MM.1S (cell line): ENCODE measurements at regions not wholly inside any gene's neighbourhood (a gene's known extent, or its start where the extent isn't known, plus 50 kb on each side); places are given as distances from the start of the nearest gene placed in this dataset.

Experiments used
- DNase-seq: peaks from one replicate; pipeline ENCODE4 v3.0.0-alpha.2; 2015
- H2AFZ ChIP-seq: fragments of 300-600 bp; sonication (generic); 2 replicates; pipeline ENCODE4 v1.6.0; 2016; ENCODE audit warnings: antibody characterized with exemption, low read length
- H3F3A ChIP-seq: fragments of 300-600 bp; sonication (generic); 2 replicates; pipeline ENCODE4 v1.6.1; 2016; ENCODE audit warnings: mild to moderate bottlenecking, antibody characterized with exemption, low read length, moderate library complexity, mixed read lengths; ENCODE audit not compliant: insufficient read depth
- H3K27ac ChIP-seq: fragments of 300-600 bp; sonication (generic); 2 replicates; pipeline ENCODE4 v1.5.1; 2016; ENCODE audit warnings: mild to moderate bottlenecking, low read length
- H3K27me3 ChIP-seq: fragments of 300-600 bp; sonication (generic); replicated peaks from 2 replicates; pipeline ENCODE4 v1.6.0; 2016; ENCODE audit warnings: low read length; ENCODE audit not compliant: insufficient read depth
- H3K36me3 ChIP-seq: fragments of 300-600 bp; sonication (generic); replicated peaks from 2 replicates; pipeline ENCODE4 v1.6.1; 2016; ENCODE audit warnings: mild to moderate bottlenecking, low read length, mixed read lengths; ENCODE audit not compliant: insufficient read depth
- H3K4me1 ChIP-seq: fragments of 300-600 bp; sonication (generic); 2 replicates; pipeline ENCODE4 v1.6.1; 2016; ENCODE audit warnings: low read length, mixed read lengths
- H3K4me2 ChIP-seq: fragments of 300-600 bp; sonication (generic); 2 replicates; pipeline ENCODE4 v1.6.0; 2016; ENCODE audit warnings: low read depth, low read length
- H3K4me3 ChIP-seq: fragments of 300-600 bp; sonication (generic); 2 replicates; pipeline ENCODE4 v1.5.1; 2016; ENCODE audit warnings: low read length, mixed read lengths
- H3K79me2 ChIP-seq: fragments of 300-600 bp; sonication (generic); 2 replicates; pipeline ENCODE4 v1.6.1; 2016; ENCODE audit warnings: mixed run types, low read length, mixed read lengths
- H3K9ac ChIP-seq: fragments of 300-600 bp; sonication (generic); 2 replicates; pipeline ENCODE4 v1.6.1; 2016; ENCODE audit warnings: low read length, mixed read lengths
- H3K9me2 ChIP-seq: fragments of 300-600 bp; sonication (generic); replicated peaks from 2 replicates; pipeline ENCODE4 v1.6.1; 2016; ENCODE audit warnings: mild to moderate bottlenecking, low read length, mixed read lengths; ENCODE audit not compliant: insufficient read depth
- H3K9me3 ChIP-seq: fragments of 300-600 bp; sonication (generic); replicated peaks from 2 replicates; pipeline ENCODE4 v1.6.1; 2016; ENCODE audit warnings: mild to moderate bottlenecking, low read length, mixed read lengths; ENCODE audit not compliant: insufficient read depth
- H4K20me1 ChIP-seq: fragments of 300-600 bp; sonication (generic); 2 replicates; pipeline ENCODE4 v1.6.1; 2016; ENCODE audit warnings: mild to moderate bottlenecking, low read length, moderate library complexity, mixed read lengths; ENCODE audit not compliant: insufficient read depth
- CTCF ChIP-seq: fragments of 300-600 bp; sonication (generic); IDR thresholded peaks from 2 replicates; pipeline ENCODE4 v1.5.1; 2016; ENCODE audit warnings: antibody characterized with exemption, low read length, mixed read lengths
- EZH2 ChIP-seq: fragments of 300-600 bp; sonication (generic); optimal IDR thresholded peaks from 2 replicates; pipeline ENCODE3; 2017; ENCODE audit warnings: low read depth, mild to moderate bottlenecking, antibody characterized with exemption, low read length, mixed read lengths
- EZH2phosphoT487 ChIP-seq: fragments of 300-600 bp; sonication (generic); IDR thresholded peaks from 2 replicates; pipeline ENCODE4 v1.6.1; 2018; ENCODE audit warnings: antibody characterized with exemption, low read length

GRCh38 chr4:24262616-24263015 is 321.7 kb downstream of the DHX15 start:
- H3F3A ChIP-seq = no peaks in the 10 kb centered on the region
- TF ChIP-seq CTCF = no peak
- TF ChIP-seq EZH2phosphoT487 = no peak
- no peak for TF ChIP-seq EZH2

GRCh38 chr4:24262084-24262483 is 322.3 kb downstream of the DHX15 start:
- Histone ChIP-seq H3K79me2 (no peaks in the 10 kb centered on the region), H2AFZ (no peak overlapping the region), H3F3A (no peaks in the 10 kb centered on the region), H3K36me3 (no peaks in the 10 kb centered on the region), H3K4me1 (no peaks in the 10 kb centered on the region), H3K9me2 (no peaks in the 10 kb centered on the region), H3K27me3 (no peaks in the 10 kb centered on the region), H4K20me1 (no peaks in the 10 kb centered on the region), H3K9ac (no peak overlapping the region), H3K27ac (no peak overlapping the region), H3K4me2 (no peak overlapping the region), H3K4me3 (no peak overlapping the region), H3K9me3 (no peaks in the 10 kb centered on the region)
- no peak for TF ChIP-seq EZH2phosphoT487
- no peak for TF ChIP-seq EZH2
- no peak for DNase-seq

More at GRCh38 chr4:24262616-24263015, 321.7 kb downstream of the DHX15 start:
- no peak for DNase-seq
- Histone ChIP-seq H3K27me3 (no peaks in the 10 kb centered on the region), H3K79me2 (no peaks in the 10 kb centered on the region), H3K4me1 (no peaks in the 10 kb centered on the region), H3K9me3 (no peaks in the 10 kb centered on the region), H2AFZ (no peak overlapping the region), H3K4me3 (no peak overlapping the region), H3K9ac (no peak overlapping the region), H3K27ac (no peak overlapping the region), H4K20me1 (no peaks in the 10 kb centered on the region), H3K4me2 (no peak overlapping the region), H3K9me2 (no peaks in the 10 kb centered on the region), H3K36me3 (no peaks in the 10 kb centered on the region)

GRCh38 chr4:24260923-24261564 is 323.3 kb downstream of the DHX15 start:
- Histone ChIP-seq H3K4me3 (no peak overlapping the region), H2AFZ (no peak overlapping the region), H3K27ac (no peak overlapping the region), H3K4me2 (no peak overlapping the region), H3K9ac (no peak overlapping the region), H3K9me3 (no peaks in the 10 kb centered on the region), H4K20me1 (no peaks in the 10 kb centered on the region), H3K4me1 (no peaks in the 10 kb centered on the region), H3K9me2 (no peaks in the 10 kb centered on the region), H3K27me3 (no peaks in the 10 kb centered on the region), H3K79me2 (no peaks in the 10 kb centered on the region), H3K36me3 (no peaks in the 10 kb centered on the region), H3F3A (no peaks in the 10 kb centered on the region)
- DNase-seq = no peak
- TF ChIP-seq CTCF = no peak
- no peak for TF ChIP-seq EZH2phosphoT487
- TF ChIP-seq EZH2 = no peak

GRCh38 chr4:24260133-24260715 is 324.1 kb downstream of the DHX15 start:
- TF ChIP-seq CTCF (no peak), EZH2 (no peak), EZH2phosphoT487 (no peak)
- no peak overlapping the region for H2AFZ ChIP-seq
- H3K27me3 ChIP-seq = no peaks in the 10 kb centered on the region
- no peak overlapping the region for H3K4me3 ChIP-seq
- DNase-seq = no peak
- H4K20me1 ChIP-seq = no peaks in the 10 kb centered on the region
- H3K9ac ChIP-seq = no peak overlapping the region
- no peaks in the 10 kb centered on the region for H3K9me2 ChIP-seq
- H3F3A ChIP-seq = no peaks in the 10 kb centered on the region
- H3K27ac ChIP-seq = no peak overlapping the region
- H3K36me3 ChIP-seq = no peaks in the 10 kb centered on the region
- no peaks in the 10 kb centered on the region for H3K4me1 ChIP-seq
- H3K79me2 ChIP-seq = no peaks in the 10 kb centered on the region
- H3K9me3 ChIP-seq = no peaks in the 10 kb centered on the region
- H3K4me2 ChIP-seq = no peak overlapping the region
